PFSK-1 (cell line): ENCODE measurements at regions not wholly inside any gene's neighbourhood (a gene's known extent, or its start where the extent isn't known, plus 50 kb on each side); places are given as distances from the start of the nearest gene placed in this dataset.

ENCODE experiments used
- FOXP2 ChIP-seq: optimal IDR thresholded peaks from 2 replicates; pipeline ENCODE3; 2011; ENCODE audit warnings: borderline replicate concordance, control low read depth, inconsistent platforms; ENCODE audit not compliant: insufficient read depth; ENCODE audit errors: extremely low read length, extremely low read depth
- POLR2AphosphoS5 ChIP-seq: IDR thresholded peaks from 2 replicates; pipeline ENCODE4 v1.6.1; 2012; ENCODE audit warnings: low read depth, mild to moderate bottlenecking, control low read depth, low read length, moderate library complexity
- REST ChIP-seq, 2 experiments: IDR thresholded peaks; 2 replicates each; pipeline versions ENCODE4 v1.6.1 to v1.8.0; 2011 to 2012; ENCODE audit warnings: low read depth in 2 of 2, low read length in 2 of 2, control low read depth in 1 of 2, inconsistent platforms in 1 of 2, mild to moderate bottlenecking in 1 of 2, moderate library complexity in 1 of 2; ENCODE audit not compliant: insufficient read depth in 1 of 2
- SIN3A ChIP-seq: IDR thresholded peaks from 2 replicates; pipeline ENCODE4 v1.6.1; 2012; ENCODE audit warnings: mild to moderate bottlenecking, low read length, moderate library complexity, borderline replicate concordance; ENCODE audit not compliant: insufficient read depth
- TAF1 ChIP-seq: IDR thresholded peaks from 2 replicates; pipeline ENCODE4 v1.6.1; 2012; ENCODE audit warnings: low read length, control low read depth, borderline replicate concordance; ENCODE audit not compliant: insufficient read depth

GRCh38 chr2:187951470-187952218 is 340.0 kb upstream of the GULP1 start:
- TF ChIP-seq FOXP2 = no peak
- no peak for TF ChIP-seq TAF1
- no peak for TF ChIP-seq SIN3A
- TF ChIP-seq REST (IDR thresholded peaks at IDR 0.05; ENCODE audit: insufficient read depth in 1 of 2, low read depth in 2 of 2, low read length in 2 of 2) = no peak
- no peak for TF ChIP-seq POLR2AphosphoS5

GRCh38 chr2:187956906-187957534 is 334.7 kb upstream of the GULP1 start:
- TF ChIP-seq FOXP2 (no peak), TAF1 (no peak), SIN3A (no peak), POLR2AphosphoS5 (no peak), REST (IDR thresholded peaks at IDR 0.05; ENCODE audit: insufficient read depth in 1 of 2, low read depth in 2 of 2, low read length in 2 of 2) (no peak)

- TF ChIP-seq POLR2AphosphoS5 (no peak), SIN3A (no peak)
Measured at GRCh38 chr2:187959821-187960220, 331.9 kb upstream of the GULP1 start.

GRCh38 chr2:187962538-187962937 is 329.1 kb upstream of the GULP1 start:
- TF ChIP-seq FOXP2 (no peak), REST (IDR thresholded peaks at IDR 0.05; ENCODE audit: insufficient read depth in 1 of 2, low read depth in 2 of 2, low read length in 2 of 2) (no peak), TAF1 (no peak), SIN3A (no peak), POLR2AphosphoS5 (no peak)

- no peak for TF ChIP-seq REST (IDR thresholded peaks at IDR 0.05; ENCODE audit: insufficient read depth in 1 of 2, low read depth in 2 of 2, low read length in 2 of 2)
- TF ChIP-seq TAF1 = no peak
- TF ChIP-seq POLR2AphosphoS5 = no peak
- no peak for TF ChIP-seq FOXP2
- TF ChIP-seq SIN3A = no peak
Measured at GRCh38 chr2:187964746-187965145, 326.9 kb upstream of the GULP1 start.
